ENCODE measurements at regions not wholly inside any gene's neighbourhood (a gene's known extent, or its start where the extent isn't known, plus 50 kb on each side); places are given as distances from the start of the nearest gene placed in this dataset.

DNA sequence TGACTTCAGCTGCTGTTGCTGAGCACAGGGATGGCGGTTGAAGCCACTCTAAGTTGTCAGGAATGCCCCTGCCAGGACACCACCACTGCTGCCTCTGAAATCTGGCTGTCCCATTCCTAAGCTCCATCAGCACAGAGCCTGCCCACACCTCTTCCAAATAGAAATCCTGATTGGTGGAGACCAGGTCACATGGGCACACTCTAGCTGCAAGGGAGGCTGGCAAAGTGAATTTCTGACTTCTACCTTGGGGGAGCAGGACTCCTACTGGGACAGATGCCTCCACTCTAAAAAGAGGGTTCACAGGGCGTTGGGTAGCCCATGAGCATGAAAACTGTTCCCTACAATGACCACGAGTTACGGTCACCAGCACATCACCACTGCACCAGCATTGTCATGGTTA is 83.8 kb upstream of the TARDBP start:
- Histone ChIP-seq H3K36me3 (ENCODE audit: control insufficient read depth, insufficient read depth, low read length) (no peaks in the 10 kb centered on the region), H3K4me3 (ENCODE audit: low read depth, low read length) (no peak overlapping the region), H3K27me3 (ENCODE audit: control insufficient read depth, insufficient read depth, low read length) (no peaks in the 10 kb centered on the region)
- ChIA-PET CTCF (interaction anchor here (0.8 to 1.0 kb wide), 2 partner anchors 14 to 434 kb away, joined by 3 read pairs; no protein-coding TSS in a partner anchor), POLR2A (no interaction called here)
- TF ChIP-seq, protein P1, sequence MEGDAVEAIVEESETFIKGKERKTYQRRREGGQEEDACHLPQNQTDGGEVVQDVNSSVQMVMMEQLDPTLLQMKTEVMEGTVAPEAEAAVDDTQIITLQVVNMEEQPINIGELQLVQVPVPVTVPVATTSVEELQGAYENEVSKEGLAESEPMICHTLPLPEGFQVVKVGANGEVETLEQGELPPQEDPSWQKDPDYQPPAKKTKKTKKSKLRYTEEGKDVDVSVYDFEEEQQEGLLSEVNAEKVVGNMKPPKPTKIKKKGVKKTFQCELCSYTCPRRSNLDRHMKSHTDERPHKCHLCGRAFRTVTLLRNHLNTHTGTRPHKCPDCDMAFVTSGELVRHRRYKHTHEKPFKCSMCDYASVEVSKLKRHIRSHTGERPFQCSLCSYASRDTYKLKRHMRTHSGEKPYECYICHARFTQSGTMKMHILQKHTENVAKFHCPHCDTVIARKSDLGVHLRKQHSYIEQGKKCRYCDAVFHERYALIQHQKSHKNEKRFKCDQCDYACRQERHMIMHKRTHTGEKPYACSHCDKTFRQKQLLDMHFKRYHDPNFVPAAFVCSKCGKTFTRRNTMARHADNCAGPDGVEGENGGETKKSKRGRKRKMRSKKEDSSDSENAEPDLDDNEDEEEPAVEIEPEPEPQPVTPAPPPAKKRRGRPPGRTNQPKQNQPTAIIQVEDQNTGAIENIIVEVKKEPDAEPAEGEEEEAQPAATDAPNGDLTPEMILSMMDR (IDR thresholded peaks at IDR 0.05; ENCODE audit: insufficient read depth, low read depth, low read length) = no peak
- no peak for DNase-seq (ENCODE audit: low read depth)

GRCh38 chr1:10932088-10932487 is 80.4 kb upstream of the TARDBP start:
- no peak for DNase-seq (ENCODE audit: low read depth)
- ChIA-PET CTCF (no interaction called here), POLR2A (no interaction called here)
- H3K27me3 ChIP-seq (ENCODE audit: control insufficient read depth, insufficient read depth, low read length) = no peaks in the 10 kb centered on the region
- H3K4me3 ChIP-seq (ENCODE audit: low read depth, low read length) = no peak overlapping the region
- TF ChIP-seq, protein P1 (IDR thresholded peaks at IDR 0.05; ENCODE audit: insufficient read depth, low read depth, low read length) = no peak
- no peaks in the 10 kb centered on the region for H3K36me3 ChIP-seq (ENCODE audit: control insufficient read depth, insufficient read depth, low read length)

- no peak for DNase-seq (ENCODE audit: low read depth)
- H3K27me3 ChIP-seq (ENCODE audit: control insufficient read depth, insufficient read depth, low read length) = peaks cover 3% of the 10 kb centered on the region; the same call in 1 of the 2 replicates
- CTCF ChIA-PET = interaction anchor here (1.3 to 1.5 kb wide), 2 partner anchors 10 to 12 kb away, joined by 3 read pairs; no protein-coding TSS in a partner anchor
- TF ChIP-seq, protein P1 (IDR thresholded peaks at IDR 0.05; ENCODE audit: insufficient read depth, low read depth, low read length) = no peak
- no peaks in the 10 kb centered on the region for H3K36me3 ChIP-seq (ENCODE audit: control insufficient read depth, insufficient read depth, low read length)
- POLR2A ChIA-PET = no interaction called here
- no peak overlapping the region for H3K4me3 ChIP-seq (ENCODE audit: low read depth, low read length)
These were observed 78.2 kb upstream of the TARDBP start for GRCh38 chr1:10934150-10934818.

GRCh38 chr1:10935246-10935645 is 77.2 kb upstream of the TARDBP start:
- ChIA-PET POLR2A (no interaction called here), CTCF (no interaction called here)

GRCh38 chr1:10935724-10936123 is 76.7 kb upstream of the TARDBP start:
- peaks cover 5% of the 10 kb centered on the region; the same call in 1 of the 2 replicates for H3K27me3 ChIP-seq (ENCODE audit: control insufficient read depth, insufficient read depth, low read length)
- H3K4me3 ChIP-seq (ENCODE audit: low read depth, low read length) = no peak overlapping the region
- no peaks in the 10 kb centered on the region for H3K36me3 ChIP-seq (ENCODE audit: control insufficient read depth, insufficient read depth, low read length)
- ChIA-PET CTCF (no interaction called here), POLR2A (no interaction called here)
- TF ChIP-seq, protein P1 (IDR thresholded peaks at IDR 0.05; ENCODE audit: insufficient read depth, low read depth, low read length) = no peak
- no peak for DNase-seq (ENCODE audit: low read depth)

More at GRCh38 chr1:10935246-10935645, 77.2 kb upstream of the TARDBP start:
- DNase-seq (ENCODE audit: low read depth) = no peak
- TF ChIP-seq, protein P1 (IDR thresholded peaks at IDR 0.05; ENCODE audit: insufficient read depth, low read depth, low read length) = no peak
- Histone ChIP-seq H3K36me3 (ENCODE audit: control insufficient read depth, insufficient read depth, low read length) (no peaks in the 10 kb centered on the region), H3K4me3 (ENCODE audit: low read depth, low read length) (no peak overlapping the region), H3K27me3 (ENCODE audit: control insufficient read depth, insufficient read depth, low read length) (peaks cover 5% of the 10 kb centered on the region; the same call in 1 of the 2 replicates)

All from BJ (cell line).